B cell (primary cell): ENCODE measurements at regions not wholly inside any gene's neighbourhood (a gene's known extent, or its start where the extent isn't known, plus 50 kb on each side); places are given as distances from the start of the nearest gene placed in this dataset.

ENCODE experiments used
- ATAC-seq: fragments of 200-7000 bp; cut with Tn5 transposase; one replicate; pipeline ENCODE4 v1.10.0; 2021; ENCODE audit warnings: low read depth, mild to moderate bottlenecking, moderate number of reproducible peaks, moderate library complexity
- CTCF ChIA-PET: fragments of 350-600 bp; sonication (Branson Sonifier 250); formaldehyde crosslinking; loops from one replicate; lab custom pipeline; 2021; ENCODE audit warnings: antibody characterized with exemption, inconsistent platforms; lab: Charles Lee
- POLR2A ChIA-PET: fragments of 350-600 bp; sonication (Branson Sonifier 250); formaldehyde crosslinking; loops from one replicate; lab custom pipeline; 2021; ENCODE audit warnings: antibody characterized with exemption; lab: Charles Lee
- DNase-seq: peaks from one replicate; pipeline ENCODE4 v3.0.0; 2013
- H2AFZ ChIP-seq: 2 replicates; pipeline ENCODE4 v1.6.1; 2012; ENCODE audit warnings: mild to moderate bottlenecking, low read depth, low read length; ENCODE audit not compliant: insufficient read depth, poor library complexity, severe bottlenecking
- H3K27ac ChIP-seq, 2 donors: 1 replicate in 1 of 2; 2 replicates in 1 of 2; pipeline ENCODE4 v1.5.1; 2012 to 2013; ENCODE audit warnings: low read length in 2 of 2, mild to moderate bottlenecking in 2 of 2, moderate library complexity in 1 of 2
- H3K27me3 ChIP-seq, 4 experiments: fragments of 200-600 bp in 1 of 4; sonication (generic) in 1 of 4; replicated peaks in 1 of 4; 1 replicate in 2 of 4; 2 replicates in 2 of 4; pipeline versions ENCODE4 v1.6.1 to v1.7.0; 2013 to 2016; ENCODE audit warnings: low read length in 3 of 4, mild to moderate bottlenecking in 2 of 4, mixed read lengths in 1 of 4, moderate library complexity in 1 of 4; ENCODE audit not compliant: insufficient read depth in 4 of 4, control insufficient read depth in 3 of 4; ENCODE audit errors: control extremely low read depth in 1 of 4
- H3K36me3 ChIP-seq, 2 experiments: replicated peaks in 1 of 2; 1 replicate in 1 of 2; 2 replicates in 1 of 2; pipeline versions ENCODE4 v1.6.1 to v1.7.1; 2013; ENCODE audit warnings: low read length in 1 of 2; ENCODE audit not compliant: insufficient read depth in 2 of 2, control insufficient read depth in 1 of 2; ENCODE audit errors: control extremely low read depth in 1 of 2, extremely low read depth in 1 of 2
- H3K4me1 ChIP-seq, 2 donors: fragments of 200-600 bp in 1 of 2; sonication (generic) in 1 of 2; 1 replicate in 1 of 2; 2 replicates in 1 of 2; pipeline versions ENCODE4 v1.5.1 to v1.6.1; 2013 to 2017; ENCODE audit warnings: low read length in 2 of 2; ENCODE audit not compliant: control insufficient read depth in 2 of 2, insufficient read depth in 2 of 2
- H3K4me2 ChIP-seq: replicated peaks from 2 replicates; pipeline ENCODE3; 2012; ENCODE audit warnings: mild to moderate bottlenecking, low read depth, low read length; ENCODE audit not compliant: poor library complexity, severe bottlenecking
- H3K4me3 ChIP-seq, 5 experiments: fragments of 200-600 bp in 1 of 5; sonication (generic) in 1 of 5; 1 replicate in 3 of 5; 2 replicates in 2 of 5; pipeline versions ENCODE4 v1.5.1 to v1.7.0; 2011 to 2016; ENCODE audit warnings: low read length in 4 of 5, mild to moderate bottlenecking in 4 of 5, low read depth in 2 of 5, control low read depth in 1 of 5, moderate library complexity in 1 of 5; ENCODE audit not compliant: insufficient read depth in 1 of 5; ENCODE audit errors: control extremely low read depth in 1 of 5, extremely low read depth in 1 of 5
- H3K79me2 ChIP-seq: fragments of 200-600 bp; sonication (generic); one replicate; pipeline ENCODE4 v1.6.0; 2016; ENCODE audit warnings: low read length; ENCODE audit not compliant: control insufficient read depth, insufficient read depth
- H3K9ac ChIP-seq: fragments of 200-600 bp; sonication (generic); 2 replicates; pipeline ENCODE4 v1.6.1; 2017; ENCODE audit warnings: mild to moderate bottlenecking, low read length, moderate library complexity
- H3K9me3 ChIP-seq, 3 donors: one replicate each; pipeline versions ENCODE4 v1.6.1 to v1.7.1; 2013; ENCODE audit warnings: low read length in 2 of 3; ENCODE audit not compliant: control insufficient read depth in 2 of 3, insufficient read depth in 1 of 3; ENCODE audit errors: control extremely low read depth in 1 of 3
- H4K20me1 ChIP-seq: 2 replicates; pipeline ENCODE4 v1.6.0; 2012; ENCODE audit warnings: mild to moderate bottlenecking, low read length; ENCODE audit not compliant: insufficient read depth, control insufficient read depth, poor library complexity, severe bottlenecking
- H3K27ac Mint-ChIP-seq: one replicate; pipeline ENCODE4 v1.8.0; 2021; ENCODE audit warnings: mixed read lengths
- H3K27me3 Mint-ChIP-seq: one replicate; pipeline ENCODE4 v1.8.0; 2021; ENCODE audit warnings: mixed read lengths
- H3K4me1 Mint-ChIP-seq: one replicate; pipeline ENCODE4 v1.8.0; 2021; ENCODE audit warnings: mixed read lengths
- H3K4me3 Mint-ChIP-seq: one replicate; pipeline ENCODE4 v1.8.0; 2021; ENCODE audit warnings: mixed read lengths
- H3K9me3 Mint-ChIP-seq: one replicate; pipeline ENCODE4 v1.8.0; 2022; ENCODE audit warnings: mixed read lengths; ENCODE audit not compliant: insufficient read depth
- EZH2 ChIP-seq: IDR thresholded peaks from 2 replicates; pipeline ENCODE4 v1.6.1; 2012; ENCODE audit warnings: borderline replicate concordance, low read depth, mild to moderate bottlenecking, moderate library complexity, low read length; ENCODE audit not compliant: insufficient read depth, poor library complexity, severe bottlenecking
- WGBS: methylation state at CpG from one replicate; pipeline ENCODE4 v1.1.5; 2013; ENCODE audit warnings: missing lambda C conversion rate; ENCODE audit not compliant: insufficient coverage; 5-methylcytosine and 5-hydroxymethylcytosine counted together
- intact Hi-C: fragments of 100-400 bp; cut with micrococcal nuclease; formaldehyde crosslinking; loops from one replicate; pipeline ENCODE4 v1.10.0; 2022
- TF ChIP-seq, protein P1 (sequence below): fragments of 200-600 bp; IDR thresholded peaks from one replicate; pipeline ENCODE4 v1.8.0; 2022; ENCODE audit warnings: antibody characterized with exemption, mild to moderate bottlenecking

DNA sequence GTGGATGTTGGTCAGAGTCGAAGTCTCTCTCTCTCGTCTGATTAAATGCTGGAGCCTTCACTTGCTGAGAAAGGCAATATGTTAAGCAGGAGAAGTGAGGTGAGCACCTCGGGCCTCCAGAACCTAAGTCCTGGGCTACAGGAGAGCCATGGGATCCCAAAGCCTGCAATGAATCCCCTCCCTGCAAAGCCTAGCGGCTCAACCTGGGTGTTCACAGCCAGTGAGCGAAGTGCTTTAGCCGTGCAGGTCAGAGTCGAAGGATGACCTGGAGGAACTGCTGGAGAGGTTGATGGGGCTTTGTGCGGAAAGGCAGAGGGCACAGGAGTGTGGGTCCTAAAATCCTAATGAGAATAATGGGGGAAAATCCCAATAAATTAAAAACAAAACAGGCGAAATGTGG lies 267.8 kb downstream of the ENGASE start:
- Mint-ChIP-seq H3K4me3 (no peak overlapping the region), H3K27ac (peak overlapping the region; percentile 76), H3K4me1 (peaks cover 50% of the 10 kb centered on the region), H3K9me3 (peaks cover 15% of the 10 kb centered on the region), H3K27me3 (no peaks in the 10 kb centered on the region)
- H3K27ac ChIP-seq, result no peak overlapping the region
- H3K36me3 ChIP-seq, result no peaks in the 10 kb centered on the region
- no peaks in the 10 kb centered on the region for H3K27me3 ChIP-seq
- ChIA-PET POLR2A (no interaction called here), CTCF (no interaction called here)
- H4K20me1 ChIP-seq, result no peaks in the 10 kb centered on the region
- H3K9ac ChIP-seq, result no peak overlapping the region
- no peak overlapping the region for H3K4me2 ChIP-seq
- H3K4me1 ChIP-seq, result peaks cover 38 to 49% of the 10 kb centered on the region in 2 donors
- TF ChIP-seq, protein P1, sequence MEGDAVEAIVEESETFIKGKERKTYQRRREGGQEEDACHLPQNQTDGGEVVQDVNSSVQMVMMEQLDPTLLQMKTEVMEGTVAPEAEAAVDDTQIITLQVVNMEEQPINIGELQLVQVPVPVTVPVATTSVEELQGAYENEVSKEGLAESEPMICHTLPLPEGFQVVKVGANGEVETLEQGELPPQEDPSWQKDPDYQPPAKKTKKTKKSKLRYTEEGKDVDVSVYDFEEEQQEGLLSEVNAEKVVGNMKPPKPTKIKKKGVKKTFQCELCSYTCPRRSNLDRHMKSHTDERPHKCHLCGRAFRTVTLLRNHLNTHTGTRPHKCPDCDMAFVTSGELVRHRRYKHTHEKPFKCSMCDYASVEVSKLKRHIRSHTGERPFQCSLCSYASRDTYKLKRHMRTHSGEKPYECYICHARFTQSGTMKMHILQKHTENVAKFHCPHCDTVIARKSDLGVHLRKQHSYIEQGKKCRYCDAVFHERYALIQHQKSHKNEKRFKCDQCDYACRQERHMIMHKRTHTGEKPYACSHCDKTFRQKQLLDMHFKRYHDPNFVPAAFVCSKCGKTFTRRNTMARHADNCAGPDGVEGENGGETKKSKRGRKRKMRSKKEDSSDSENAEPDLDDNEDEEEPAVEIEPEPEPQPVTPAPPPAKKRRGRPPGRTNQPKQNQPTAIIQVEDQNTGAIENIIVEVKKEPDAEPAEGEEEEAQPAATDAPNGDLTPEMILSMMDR, result no peak
- no peak for TF ChIP-seq EZH2
- ATAC-seq, result no peak
- no peak overlapping the region for H3K4me3 ChIP-seq
- H3K79me2 ChIP-seq, result no peaks in the 10 kb centered on the region
- DNase-seq, result no peak
- no peak overlapping the region for H2AFZ ChIP-seq
- intact Hi-C loops, result loop anchor here (10.0 kb wide), 1 partner anchor 48 kb away; no protein-coding TSS in a partner anchor
- peaks cover 8 to 20% (median 11%) of the 10 kb centered on the region in 3 donors for H3K9me3 ChIP-seq
- 73% methylated on average over 2 of the region's 9 CpGs for WGBS

DNA sequence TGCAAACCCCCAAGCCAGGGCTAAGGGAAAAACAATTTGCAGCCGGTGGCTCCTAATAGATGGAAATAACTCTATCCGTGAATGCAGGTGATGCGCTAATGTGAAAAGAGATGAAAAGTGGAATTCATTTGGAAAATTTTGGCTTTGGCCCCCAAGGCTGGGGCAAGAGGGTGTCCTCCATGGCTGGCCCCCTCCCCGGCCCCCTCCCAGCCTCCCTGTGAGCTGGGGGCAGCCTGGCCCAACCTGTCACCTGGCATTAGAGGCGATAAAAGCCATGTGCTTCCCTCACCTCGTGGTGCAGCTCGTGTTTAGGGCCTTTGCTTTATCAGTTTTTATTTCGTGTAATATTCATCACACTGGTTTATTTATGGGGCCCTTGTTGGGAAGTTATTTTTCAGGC lies 267.2 kb downstream of the ENGASE start:
- CTCF ChIA-PET, result interaction anchor here (1.4 to 4.7 kb wide), 3 partner anchors 46 to 254 kb away, joined by 4 to 39 read pairs (median 12); no protein-coding TSS in a partner anchor
- intact Hi-C loops, result loop anchor here (10.0 kb wide), 1 partner anchor 47 kb away; no protein-coding TSS in a partner anchor
- DNase-seq (no peak), ATAC-seq (no peak)
- Histone ChIP-seq H3K4me1 (peaks cover 38 to 49% of the 10 kb centered on the region in 2 donors), H3K36me3 (no peaks in the 10 kb centered on the region), H3K9me3 (peaks cover 8 to 20% (median 11%) of the 10 kb centered on the region in 3 donors), H3K27ac (peak overlapping the region; percentile 75 to 88), H4K20me1 (no peaks in the 10 kb centered on the region), H3K4me3 (no peak overlapping the region), H3K79me2 (no peaks in the 10 kb centered on the region), H3K27me3 (no peaks in the 10 kb centered on the region), H3K4me2 (peak overlapping the region; percentile 66), H2AFZ (no peak overlapping the region), H3K9ac (no peak overlapping the region)
- Mint-ChIP-seq H3K4me3 (no peak overlapping the region), H3K27ac (peak overlapping the region; percentile 93), H3K27me3 (no peaks in the 10 kb centered on the region), H3K4me1 (peaks cover 50% of the 10 kb centered on the region), H3K9me3 (peaks cover 15% of the 10 kb centered on the region)
- POLR2A ChIA-PET, result interaction anchor here (1.0 to 1.4 kb wide), 4 partner anchors 14 to 332 kb away, joined by 3 to 6 read pairs (median 4); partner anchors contain the start of genes CANT1 and ENGASE
- no peak for TF ChIP-seq EZH2
- TF ChIP-seq, protein P1, result no peak
- 91% methylated on average over 1 of the region's 8 CpGs for WGBS
